PC-9 (cell line): ENCODE measurements at regions not wholly inside any gene's neighbourhood (a gene's known extent, or its start where the extent isn't known, plus 50 kb on each side); places are given as distances from the start of the nearest gene placed in this dataset.

Experiments
- CTCF ChIP-seq: fragments of 200-600 bp; sonication (generic); conservative IDR thresholded peaks from 2 replicates; pipeline ENCODE4 v1.6.1; 2017; ENCODE audit warnings: mixed run types, antibody characterized with exemption, mild to moderate bottlenecking, moderate library complexity
- EZH2 ChIP-seq: fragments of 200-600 bp; sonication (generic); IDR thresholded peaks from 2 replicates; pipeline ENCODE4 v1.8.0; 2017; ENCODE audit warnings: antibody characterized with exemption, low read depth

- TF ChIP-seq CTCF = no peak
- TF ChIP-seq EZH2 = no peak
Observed at GRCh38 chr7:130932667-130933432, 198.8 kb upstream of the KLF14 start.
